Hematopoietic multipotent progenitor cell treated with erythropoietin and hydrocortisone succinate and interleukin-3 and kit ligand, for 4 days (in vitro differentiated cells): ENCODE measurements at regions not wholly inside any gene's neighbourhood (a gene's known extent, or its start where the extent isn't known, plus 50 kb on each side); places are given as distances from the start of the nearest gene placed in this dataset.
A peak's percentile ranks its signal among the peaks of the same experiment; 100 is the strongest.

Source experiments
- DNase-seq: peaks from one replicate; pipeline ENCODE4 v3.0.0-alpha.2; 2015

DNA sequence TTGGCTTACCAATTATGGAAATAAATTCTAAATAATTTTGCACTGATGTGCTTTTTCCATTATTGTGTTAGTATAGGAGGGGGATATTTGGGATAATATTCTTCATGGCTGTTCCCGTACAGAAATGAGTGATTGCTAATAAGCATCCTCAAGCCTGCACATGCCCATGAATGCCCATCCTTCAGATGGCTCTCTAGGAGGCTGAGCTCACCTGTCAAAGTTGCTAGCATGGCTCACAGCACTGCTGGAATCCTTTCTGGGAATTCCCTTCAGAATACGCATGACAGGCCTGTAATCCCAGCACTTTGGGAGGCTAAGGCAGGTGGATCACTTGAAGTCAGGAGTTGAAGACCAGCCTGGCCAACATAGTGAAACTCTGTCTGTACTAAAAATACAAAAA, 124.1 kb downstream of the NXNL2 start:
- DNase-seq: no peak

DNA sequence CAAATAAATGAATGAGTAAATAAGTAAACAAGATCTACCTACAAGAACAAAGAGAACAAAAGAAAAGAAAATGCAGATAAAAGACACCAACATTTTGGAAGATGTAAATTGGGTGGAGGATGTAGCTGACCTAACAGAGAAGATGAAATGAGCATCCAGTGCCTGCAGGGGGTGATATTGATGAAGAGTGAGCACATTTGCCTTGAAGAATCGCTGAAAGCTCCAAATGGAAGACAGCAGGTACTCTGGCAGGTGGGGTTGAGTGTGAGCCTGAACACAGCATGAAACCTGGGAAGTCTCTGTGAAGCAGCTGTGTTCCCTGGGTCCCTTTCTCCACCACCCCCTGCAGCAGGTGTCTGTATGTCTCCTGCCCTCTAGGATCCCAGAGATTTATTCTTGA, 125.6 kb downstream of the NXNL2 start:
- DNase-seq: peak; percentile 20

DNA sequence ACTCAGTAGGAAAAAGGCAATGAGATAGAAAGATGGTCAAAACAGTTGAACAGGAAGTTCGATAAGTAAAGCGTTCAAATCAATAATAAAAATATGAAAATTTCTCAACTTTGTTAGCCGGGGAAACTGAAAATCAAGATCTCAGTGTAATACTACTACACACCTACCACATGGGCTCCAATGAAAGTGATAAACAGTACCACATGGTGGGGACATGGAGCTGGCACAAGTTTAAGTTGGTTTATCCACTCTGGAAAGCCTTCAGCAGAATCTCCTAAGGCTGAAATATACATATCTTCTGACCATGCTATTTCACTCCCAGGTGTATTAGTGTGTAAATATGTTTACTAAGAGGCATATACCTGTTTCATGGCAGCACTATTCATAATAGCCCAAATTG, 126.8 kb downstream of the NXNL2 start:
- DNase-seq: no peak

DNA sequence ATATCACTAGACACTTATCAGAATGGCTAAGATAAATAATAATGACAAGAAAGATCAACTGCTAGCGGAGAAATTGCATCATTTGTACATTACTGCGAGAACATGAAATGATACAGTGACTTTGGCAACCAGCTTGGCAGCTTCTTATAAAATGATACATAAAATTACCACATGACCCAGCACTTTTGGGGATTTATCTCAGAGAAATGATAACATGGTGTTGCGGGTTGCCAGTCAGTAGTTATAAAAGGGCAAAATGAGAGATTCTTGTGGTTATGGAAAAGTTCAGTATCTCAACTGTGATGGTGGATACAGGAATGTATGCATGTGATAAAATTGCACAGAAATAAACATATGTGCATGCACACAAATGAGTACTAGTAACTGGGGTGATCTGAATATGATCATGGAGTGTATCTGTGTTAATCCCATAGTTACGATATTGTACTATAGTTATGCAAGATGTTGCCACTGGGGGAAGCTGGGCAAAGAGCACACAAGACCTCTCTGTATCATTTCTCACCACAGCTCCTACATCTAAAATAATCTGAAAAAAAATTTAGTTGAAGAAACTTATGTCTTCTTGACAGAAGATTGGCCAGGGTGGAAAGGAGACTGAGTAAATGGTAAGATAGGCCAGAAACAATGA, 128.9 kb downstream of the NXNL2 start:
- no peak for DNase-seq

DNA sequence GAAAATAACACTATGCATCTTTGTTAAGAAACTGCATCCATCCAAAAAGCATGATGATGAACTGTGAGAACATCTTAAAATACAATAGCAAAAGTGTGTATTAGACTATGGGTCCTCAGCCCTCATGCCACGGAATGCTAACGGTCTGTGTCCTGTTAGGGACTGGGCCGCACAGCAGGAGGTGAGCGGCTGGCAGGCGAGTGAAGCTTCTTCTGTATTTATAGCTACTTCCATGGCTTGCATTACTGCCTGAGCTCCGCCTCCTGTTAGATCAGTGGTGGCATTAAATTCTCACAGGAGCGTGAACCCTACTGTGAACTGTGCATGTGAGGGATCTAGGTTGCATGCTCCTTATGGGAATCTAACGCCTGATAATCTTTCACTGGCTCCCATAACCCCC, 129.8 kb downstream of the NXNL2 start:
- no peak for DNase-seq

DNA sequence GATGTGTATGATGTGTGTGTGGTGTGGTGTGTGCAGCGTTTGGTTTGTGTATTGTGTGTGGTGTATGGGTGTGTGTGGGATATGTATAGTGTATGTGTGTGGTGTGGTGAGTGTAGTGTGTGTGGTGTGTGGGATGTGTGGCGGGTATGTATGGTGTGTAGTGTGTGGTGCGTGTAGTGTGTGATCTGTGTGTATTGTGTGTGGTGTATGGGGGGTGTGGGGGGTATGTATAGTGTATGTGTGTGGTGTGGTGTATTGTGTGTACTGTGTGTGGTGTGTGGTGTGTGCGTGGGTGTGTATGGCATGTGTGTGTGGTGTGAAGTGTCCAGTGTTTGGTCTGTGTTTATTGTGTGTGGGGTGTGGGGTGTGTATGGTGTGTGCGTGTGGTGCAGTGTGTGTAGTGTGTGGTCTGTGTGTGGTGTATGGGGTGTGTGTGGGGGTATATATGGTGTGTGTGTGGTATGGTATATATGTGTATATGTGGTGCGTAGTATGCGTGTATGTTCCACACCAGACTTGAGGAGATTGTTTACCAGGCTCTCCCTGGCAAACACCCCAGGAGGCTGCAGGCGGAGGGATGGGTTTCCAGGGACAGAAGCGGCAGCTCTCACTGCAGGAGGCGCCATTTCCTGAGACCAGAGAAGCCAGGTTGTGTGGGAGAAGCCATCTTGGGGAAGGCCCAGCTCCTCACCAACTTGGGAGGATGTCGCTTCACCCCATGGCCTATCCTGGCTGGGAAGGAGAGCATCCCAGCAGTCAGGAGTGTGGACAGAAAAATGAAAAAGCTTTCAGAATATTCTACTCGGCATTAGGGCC, 138.1 kb downstream of the NXNL2 start:
- DNase-seq: peak; percentile 2

DNA sequence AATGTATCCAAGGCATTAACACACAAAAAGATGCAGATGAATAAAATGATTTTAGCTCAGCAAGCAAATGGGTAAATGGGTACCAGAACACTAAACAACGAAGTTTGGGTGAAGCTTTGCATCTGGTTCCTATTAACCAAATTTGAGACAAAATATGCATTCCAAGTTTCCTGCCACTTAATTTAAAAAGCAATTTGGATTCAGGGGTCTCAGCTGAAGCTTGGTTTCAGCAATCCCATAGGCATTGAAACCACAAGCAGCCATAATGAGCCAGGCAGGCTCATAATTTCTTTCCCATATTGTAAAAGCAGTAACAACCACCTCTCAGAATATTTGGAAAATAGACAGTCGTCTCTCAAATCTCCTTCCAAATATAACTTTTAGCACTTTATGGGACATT, 138.9 kb downstream of the NXNL2 start:
- DNase-seq: no peak

DNA sequence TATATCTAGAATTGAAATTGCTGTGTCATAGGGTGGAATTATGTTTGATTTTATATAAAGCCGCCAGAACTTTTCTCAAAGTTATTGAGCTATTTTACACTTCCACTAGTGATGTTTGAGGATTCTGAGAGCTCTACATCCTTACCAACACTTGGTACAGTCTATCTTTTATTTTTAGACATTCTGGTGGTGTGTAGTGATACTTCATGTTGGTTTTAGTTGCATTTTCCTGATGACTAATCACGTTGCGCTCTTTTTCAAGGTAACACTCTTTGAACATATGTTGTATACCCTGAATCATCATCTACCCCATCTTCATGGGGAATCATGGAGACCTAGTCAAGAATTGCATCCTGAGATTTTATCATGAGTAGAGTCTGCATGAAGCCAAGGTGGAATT, 141.7 kb downstream of the NXNL2 start:
- DNase-seq: no peak

DNA sequence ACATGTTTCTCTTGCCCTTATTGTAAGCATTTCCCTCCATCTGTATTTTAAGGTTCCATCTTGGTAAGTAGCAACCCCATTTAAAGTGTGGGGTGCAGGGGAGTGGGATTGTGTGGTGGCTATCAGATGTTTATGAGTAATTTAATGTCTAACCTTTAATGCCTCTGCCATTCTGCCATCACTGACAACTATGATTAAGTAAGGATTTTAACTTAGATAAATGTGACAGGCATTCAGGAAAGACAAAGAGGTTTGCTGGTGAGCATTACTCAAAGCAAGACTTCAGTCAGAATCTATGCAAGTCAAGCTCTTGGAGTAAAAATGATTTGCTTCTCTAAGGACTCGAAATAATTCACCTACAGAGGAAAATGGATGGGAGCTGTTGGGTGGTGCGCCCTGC, 143.0 kb downstream of the NXNL2 start:
- no peak for DNase-seq

DNA sequence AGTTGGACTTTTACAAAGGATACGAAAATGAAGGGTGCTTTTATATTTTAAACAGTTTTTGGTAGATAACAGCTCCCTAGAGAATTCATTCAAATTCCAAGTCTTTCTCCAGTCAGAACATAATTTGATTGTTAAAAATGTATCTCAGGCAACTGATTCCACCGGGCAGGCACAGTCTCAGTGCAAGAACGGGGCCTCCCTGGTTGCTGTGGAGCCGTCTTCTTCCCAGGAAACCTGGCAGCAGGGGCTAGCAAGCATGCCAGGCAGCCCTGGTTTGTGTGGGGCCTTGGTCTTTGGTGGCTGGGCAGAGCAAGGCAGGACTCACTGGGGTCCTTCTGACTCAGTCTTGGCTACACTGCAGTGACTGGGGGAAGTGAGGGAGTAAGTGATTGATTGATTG, 143.5 kb downstream of the NXNL2 start:
- DNase-seq: no peak

DNA sequence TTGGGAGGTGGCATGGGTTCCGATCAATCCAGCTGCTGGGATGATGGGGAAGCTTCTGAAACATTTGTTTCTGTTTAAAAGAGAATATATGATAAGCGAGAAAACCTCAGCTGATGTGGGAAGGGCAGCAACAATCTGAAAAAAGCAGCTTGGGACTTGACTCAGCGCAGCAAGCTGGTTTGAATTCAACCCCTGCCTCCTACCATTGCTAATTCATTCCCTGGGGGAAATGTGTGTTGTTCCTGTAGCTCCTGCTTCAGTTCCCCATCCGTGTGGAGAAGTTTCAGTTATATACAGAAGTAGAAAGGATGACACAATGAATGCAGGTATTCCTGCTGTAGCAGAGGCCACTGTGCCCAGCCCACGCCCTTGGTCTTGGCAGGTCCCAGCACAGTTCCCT, 145.1 kb downstream of the NXNL2 start:
- DNase-seq: no peak

DNA sequence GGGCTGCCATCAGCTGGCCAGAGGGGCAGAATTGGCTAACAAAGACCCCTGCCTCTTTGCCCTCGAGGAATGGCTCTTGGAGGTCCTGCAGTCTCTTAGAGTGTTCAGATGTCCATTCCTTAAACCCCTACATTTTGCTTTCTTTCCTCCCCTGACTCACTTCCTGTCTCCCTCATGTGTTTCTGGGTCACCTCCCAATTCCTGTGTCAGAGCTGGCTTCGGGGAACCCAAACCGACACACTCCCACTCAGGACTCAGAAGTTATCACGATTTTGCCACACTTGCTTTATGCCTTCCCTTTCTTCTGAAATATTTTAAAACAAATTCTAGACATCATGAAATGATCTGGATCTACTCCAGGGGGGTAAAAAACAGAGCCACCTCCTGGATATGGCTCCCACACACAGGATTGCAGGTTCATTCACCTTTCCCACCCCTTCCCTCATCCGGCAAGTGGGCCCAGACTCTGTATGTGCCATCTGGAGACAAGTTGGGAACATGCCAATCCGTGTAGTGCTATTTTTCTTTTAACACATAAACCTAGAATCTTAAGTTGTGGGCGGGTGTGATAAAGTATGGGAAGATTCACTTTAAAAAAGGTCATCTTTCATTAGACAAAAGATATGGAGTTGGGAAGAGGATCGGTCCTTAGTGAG, 145.7 kb downstream of the NXNL2 start:
- no peak for DNase-seq

DNA sequence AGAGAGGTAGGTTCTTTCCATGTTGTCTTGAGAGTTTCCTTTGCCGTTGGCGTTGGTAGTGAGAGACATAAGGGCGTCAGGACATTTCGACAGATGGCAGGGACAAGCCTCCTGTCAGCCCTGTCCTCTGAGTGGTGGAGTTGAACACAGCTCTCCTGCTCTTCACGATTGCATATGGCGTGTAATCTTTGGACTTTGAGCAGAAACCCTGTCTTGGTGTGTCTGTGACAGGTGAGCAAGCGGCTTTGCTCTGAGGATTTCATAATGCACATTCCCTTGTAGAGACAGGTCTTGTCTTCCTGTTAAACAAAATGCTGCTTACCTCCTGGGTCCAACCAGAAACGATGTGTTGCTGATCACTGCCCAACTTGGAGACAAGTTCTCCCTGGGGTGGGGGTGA, 146.5 kb downstream of the NXNL2 start:
- DNase-seq: no peak

DNA sequence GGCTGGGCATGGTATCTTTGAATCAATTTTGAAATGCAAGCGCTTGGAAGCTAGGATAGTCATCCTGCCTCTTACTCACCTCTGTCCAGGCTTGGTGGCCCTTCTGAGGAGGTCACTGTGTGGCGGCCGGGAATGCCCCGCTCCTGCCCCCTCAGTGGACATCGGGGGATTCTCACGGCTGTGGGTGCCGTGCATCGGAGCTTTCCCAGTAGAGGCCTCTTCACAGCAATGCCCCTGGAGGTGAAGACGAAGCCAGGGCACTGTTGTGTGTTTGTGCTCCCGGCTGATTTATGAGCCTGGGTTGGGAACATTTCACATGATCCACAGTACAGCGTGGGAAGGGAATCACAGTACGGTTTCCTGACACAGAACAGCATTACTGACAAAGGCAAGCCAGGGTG, 147.5 kb downstream of the NXNL2 start:
- DNase-seq: no peak

DNA sequence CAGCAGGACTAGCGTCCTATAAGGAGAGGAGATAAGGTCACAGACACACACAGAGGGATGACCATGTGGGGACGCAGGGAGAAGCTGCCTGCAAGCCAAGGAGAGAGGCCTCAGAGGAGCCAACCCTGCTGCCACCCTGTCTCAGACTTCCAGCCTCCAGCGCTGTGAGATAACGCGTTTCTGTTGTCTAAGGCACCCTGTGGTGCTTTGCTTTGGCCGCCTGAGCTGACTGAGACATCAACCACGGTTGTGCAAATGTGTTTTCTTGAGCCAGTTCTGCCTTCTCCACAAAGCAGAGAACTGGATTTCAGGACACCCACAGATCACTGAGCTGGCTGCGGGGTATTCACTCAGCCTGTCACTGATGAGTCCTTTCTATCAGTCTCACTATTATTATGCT, 149.1 kb downstream of the NXNL2 start:
- no peak for DNase-seq

DNA sequence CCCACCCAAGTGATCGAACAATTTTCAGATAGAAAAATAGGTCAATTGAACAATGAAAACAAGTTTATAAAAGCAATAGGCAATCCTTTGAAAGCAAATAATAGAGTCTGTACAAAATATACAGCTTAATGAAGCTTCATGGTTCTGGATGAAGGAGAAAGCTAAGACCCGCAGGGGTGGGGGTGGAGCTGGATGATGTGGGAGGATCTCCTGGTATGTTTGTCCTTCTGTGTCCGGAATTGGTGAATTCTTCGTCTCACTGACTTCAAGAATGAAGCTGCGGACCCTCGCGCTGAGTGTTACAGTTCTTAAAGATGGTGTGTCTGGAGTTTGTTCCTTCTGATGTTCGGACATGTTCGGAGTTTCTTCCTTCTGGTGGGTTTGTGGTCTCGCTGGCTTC, 149.9 kb downstream of the NXNL2 start:
- no peak for DNase-seq

DNA sequence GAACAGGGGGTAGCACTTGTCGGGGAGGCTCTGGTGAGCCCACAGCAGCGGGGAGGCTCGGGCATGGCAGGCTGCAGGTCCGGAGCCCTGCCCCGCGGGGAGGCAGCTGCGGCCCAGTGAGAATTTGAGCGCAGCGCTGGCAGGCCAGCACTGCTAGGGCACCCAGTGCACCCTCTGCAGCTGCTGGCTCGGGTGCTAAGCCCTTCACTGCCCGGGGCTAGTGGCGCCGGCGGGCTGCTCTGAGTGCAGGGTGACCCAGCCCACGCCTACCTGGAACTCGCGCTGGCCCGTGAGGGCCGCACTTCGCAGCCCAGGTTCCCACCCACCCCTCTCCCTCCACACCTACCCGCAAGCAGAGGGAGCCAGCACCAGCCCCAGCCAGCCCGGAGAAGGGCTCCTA, 151.0 kb downstream of the NXNL2 start:
- DNase-seq: no peak

DNA sequence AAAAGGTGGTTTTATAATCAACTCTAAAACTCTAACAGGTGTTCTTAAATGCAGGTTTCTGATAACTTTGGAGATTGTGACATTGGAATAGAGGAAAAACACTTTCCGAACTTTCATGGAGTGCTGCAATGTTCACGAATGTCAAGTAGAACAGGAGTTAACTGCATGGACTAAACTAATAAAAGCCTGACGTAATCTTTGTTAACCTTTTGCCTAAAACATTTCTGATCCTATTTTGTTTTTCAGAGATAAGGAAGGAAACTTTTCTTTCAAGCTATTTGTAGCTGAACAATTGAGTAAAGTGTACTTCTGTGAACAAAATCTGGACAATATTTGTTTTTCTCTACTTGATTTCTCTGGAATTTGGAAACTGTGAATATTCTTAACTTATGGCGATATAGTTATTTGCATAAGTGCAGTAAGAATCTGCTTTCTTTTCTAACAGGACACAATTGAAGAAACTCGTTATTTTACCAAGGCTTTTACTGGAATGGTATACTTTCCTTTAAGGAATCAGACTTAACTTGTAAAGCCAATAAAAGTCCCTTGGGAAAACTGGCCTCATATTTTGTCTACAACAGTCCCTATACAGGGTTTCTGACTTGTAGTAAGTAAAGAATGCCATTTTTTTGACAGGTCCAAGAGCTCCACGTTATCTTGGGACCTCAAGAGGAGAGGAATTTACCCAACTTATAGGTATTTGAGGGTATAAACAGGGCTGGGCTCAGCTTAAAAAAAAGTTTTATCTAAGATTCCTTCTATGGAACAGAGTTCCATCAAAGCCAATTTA, 154.7 kb downstream of the NXNL2 start:
- DNase-seq: no peak

DNA sequence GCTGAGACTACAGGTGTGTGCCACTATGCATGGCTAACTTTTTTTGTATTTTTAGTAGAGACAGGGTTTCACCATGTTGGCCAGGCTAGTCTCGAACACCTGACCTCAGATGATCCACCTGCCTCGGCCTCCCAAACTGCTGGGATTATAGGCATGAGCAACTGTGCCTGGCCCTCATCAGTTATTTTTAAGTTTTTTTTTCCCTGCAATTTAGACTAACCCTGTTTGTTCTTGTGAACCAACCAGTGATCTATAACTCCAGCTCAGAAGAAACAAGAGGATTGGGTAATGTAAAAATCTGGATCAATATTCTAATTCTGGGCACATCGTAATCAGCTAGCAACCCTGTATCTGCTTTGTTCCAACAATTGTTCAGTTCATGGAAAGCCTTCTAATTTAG, 155.7 kb downstream of the NXNL2 start:
- no peak for DNase-seq

DNA sequence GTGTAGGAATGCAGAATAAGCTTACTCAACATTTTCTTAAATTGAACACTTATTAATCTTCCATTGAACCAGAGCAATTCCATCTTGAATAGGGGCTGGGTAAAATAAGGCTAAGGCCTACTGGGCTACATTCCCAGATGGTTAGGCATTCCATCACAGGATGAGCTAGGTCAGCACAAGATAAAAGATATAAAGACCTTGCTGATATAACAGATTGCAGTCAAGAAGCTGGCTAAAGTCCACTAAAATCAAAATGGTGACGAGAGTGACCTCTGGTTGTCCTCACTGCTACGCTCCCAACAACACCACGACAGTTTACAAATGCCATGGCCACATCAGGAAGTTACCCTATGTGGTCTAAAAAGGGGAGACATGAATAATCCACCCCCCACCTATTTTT, 156.1 kb downstream of the NXNL2 start:
- DNase-seq: no peak

DNA sequence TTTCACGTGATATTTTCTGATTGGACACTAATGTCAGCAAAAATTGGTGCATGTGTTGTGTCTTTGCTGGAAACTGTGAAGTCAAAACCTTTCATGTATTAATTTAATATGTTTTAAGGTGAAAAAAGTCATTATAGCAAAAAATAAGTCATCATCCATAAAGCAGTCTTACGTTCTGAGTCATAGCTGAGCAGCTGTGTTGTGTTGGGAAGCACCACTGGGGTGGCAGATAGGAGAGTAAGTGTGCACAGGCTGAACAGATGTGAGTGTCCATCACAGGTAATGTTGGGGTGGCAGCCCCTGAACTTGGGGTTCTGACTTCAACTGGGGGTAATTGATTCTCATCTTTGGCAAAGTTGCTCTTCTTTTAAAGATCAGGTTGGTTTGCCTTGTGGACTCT, 156.8 kb downstream of the NXNL2 start:
- DNase-seq: no peak

DNA sequence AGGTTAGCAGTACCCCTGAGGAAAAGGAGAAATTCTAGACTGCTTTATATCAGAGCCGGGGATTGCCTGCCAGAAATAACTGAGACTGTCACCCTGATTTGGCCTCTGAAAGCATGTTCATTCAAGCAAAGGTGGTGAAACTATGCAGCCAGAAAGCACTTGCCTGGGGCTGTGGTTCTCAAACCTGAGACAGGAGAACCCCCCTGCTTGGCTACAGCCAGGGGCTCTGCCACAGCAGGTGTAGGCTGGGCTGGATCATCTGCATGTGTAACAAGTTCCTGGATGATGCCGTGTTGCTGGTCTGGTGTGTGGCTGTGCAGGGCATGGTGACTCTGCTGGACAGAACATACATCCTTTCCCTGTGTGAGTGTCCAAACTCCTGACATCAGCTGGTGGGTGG, 157.8 kb downstream of the NXNL2 start:
- no peak for DNase-seq

DNA sequence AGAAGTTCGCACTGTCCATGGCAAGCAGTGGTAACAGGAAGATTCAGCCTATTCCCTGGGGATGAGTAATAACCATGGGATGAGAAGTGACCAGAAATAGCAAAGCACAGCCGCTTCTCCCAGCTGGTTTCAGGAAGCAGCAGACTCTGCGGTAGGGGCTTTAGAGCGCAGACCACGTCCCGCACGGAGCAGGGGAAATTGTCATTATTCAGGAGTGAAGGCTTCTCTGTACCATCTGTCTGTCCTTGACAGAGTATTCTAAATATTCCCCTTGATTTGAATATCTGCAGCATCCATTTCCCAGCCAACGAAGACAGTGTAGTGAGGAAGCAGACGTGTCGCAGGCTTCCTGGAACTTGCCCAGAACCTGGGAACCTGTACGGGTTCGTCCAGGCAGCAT, 159.6 kb downstream of the NXNL2 start:
- no peak for DNase-seq

DNA sequence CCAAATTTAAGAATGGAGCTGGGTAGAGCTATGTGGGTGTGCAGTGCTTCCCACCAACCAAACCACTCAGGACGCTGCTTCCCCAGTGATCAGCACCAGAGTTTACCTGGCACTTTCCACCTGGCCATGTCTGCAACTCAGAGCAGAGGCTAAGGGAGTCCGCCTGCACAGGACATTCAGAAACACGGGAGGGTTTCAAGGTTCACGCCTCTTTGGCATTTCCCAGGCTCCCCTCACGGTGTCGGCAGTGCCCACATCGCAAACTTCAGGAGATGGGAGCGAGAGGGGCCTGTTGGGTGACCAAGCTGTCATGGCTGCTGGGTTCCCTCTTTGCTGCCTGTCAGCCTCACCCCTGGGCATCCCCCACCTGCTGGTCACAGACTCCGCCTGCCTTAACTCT, 161.5 kb downstream of the NXNL2 start:
- no peak for DNase-seq
